ENCODE measurements at regions not wholly inside any gene's neighbourhood (a gene's known extent, or its start where the extent isn't known, plus 50 kb on each side); places are given as distances from the start of the nearest gene placed in this dataset.

DNA sequence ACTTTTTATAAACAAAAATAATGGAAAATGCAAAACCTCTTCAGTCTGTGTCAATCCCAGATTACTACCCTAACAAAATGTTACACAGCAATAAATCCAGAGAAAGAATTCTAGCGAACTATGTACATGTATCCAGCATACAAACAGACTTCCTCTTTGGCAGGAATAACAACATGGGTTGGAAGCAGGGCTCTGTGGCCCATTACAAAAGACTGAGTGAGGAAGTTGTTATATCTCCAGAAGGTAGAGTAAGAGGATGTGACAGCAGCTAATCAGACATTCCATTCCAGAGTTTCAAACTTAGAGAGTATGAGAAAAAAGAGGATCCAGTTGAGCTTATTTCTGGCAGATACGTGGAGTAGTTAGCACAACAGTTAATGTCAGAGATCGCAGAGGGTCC, 294.0 kb upstream of the PLSCR5 start:
- TF ChIP-seq POLR2A (IDR thresholded peaks at IDR 0.05), result no peak
- TF ChIP-seq, protein P1, sequence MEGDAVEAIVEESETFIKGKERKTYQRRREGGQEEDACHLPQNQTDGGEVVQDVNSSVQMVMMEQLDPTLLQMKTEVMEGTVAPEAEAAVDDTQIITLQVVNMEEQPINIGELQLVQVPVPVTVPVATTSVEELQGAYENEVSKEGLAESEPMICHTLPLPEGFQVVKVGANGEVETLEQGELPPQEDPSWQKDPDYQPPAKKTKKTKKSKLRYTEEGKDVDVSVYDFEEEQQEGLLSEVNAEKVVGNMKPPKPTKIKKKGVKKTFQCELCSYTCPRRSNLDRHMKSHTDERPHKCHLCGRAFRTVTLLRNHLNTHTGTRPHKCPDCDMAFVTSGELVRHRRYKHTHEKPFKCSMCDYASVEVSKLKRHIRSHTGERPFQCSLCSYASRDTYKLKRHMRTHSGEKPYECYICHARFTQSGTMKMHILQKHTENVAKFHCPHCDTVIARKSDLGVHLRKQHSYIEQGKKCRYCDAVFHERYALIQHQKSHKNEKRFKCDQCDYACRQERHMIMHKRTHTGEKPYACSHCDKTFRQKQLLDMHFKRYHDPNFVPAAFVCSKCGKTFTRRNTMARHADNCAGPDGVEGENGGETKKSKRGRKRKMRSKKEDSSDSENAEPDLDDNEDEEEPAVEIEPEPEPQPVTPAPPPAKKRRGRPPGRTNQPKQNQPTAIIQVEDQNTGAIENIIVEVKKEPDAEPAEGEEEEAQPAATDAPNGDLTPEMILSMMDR (IDR thresholded peaks at IDR 0.05), result no peak

Data from right lobe of liver (tissue), 4 donors.